Naive thymus-derived CD8-positive, alpha-beta T cell (primary cell): ENCODE measurements at regions not wholly inside any gene's neighbourhood (a gene's known extent, or its start where the extent isn't known, plus 50 kb on each side); places are given as distances from the start of the nearest gene placed in this dataset.

ENCODE experiments used
- ATAC-seq, 2 donors: fragments of 150-1000 bp; cut with Tn5 transposase in 1 of 2; sonication (Bioruptor Pico), chemical (Tn5 transposase) in 1 of 2; 1 replicate in 1 of 2; 2 replicates in 1 of 2; pipeline ENCODE4 v1.10.0; 2021; ENCODE audit warnings: mild to moderate bottlenecking in 2 of 2, moderate library complexity in 2 of 2
- POLR2A ChIA-PET: fragments of 350-600 bp; sonication (Branson Sonifier 250); formaldehyde crosslinking; loops from one replicate; lab custom pipeline; 2021; ENCODE audit warnings: antibody characterized with exemption; lab: Charles Lee
- DNase-seq, 10 donors: peaks; one replicate each; pipeline versions ENCODE4 v3.0.0 to v3.0.0-alpha.2; 2020 to 2022
- H3K27ac Mint-ChIP-seq, 10 donors: one replicate each; pipeline ENCODE4 v1.8.0; 2020 to 2022; ENCODE audit warnings: mild to moderate bottlenecking in 10 of 10, mixed read lengths in 10 of 10, moderate library complexity in 4 of 10, inconsistent platforms in 1 of 10
- H3K27me3 Mint-ChIP-seq, 5 donors: one replicate each; pipeline ENCODE4 v1.8.0; 2021 to 2022; ENCODE audit warnings: mixed read lengths in 5 of 5
- H3K36me3 Mint-ChIP-seq, 3 donors: one replicate each; pipeline ENCODE4 v1.8.0; 2020 to 2022; ENCODE audit warnings: mixed read lengths in 3 of 3, mild to moderate bottlenecking in 2 of 3, inconsistent platforms in 1 of 3
- H3K4me1 Mint-ChIP-seq, 4 donors: one replicate each; pipeline ENCODE4 v1.8.0; 2021 to 2022; ENCODE audit warnings: mixed read lengths in 4 of 4
- H3K4me3 Mint-ChIP-seq, 10 donors: one replicate each; pipeline ENCODE4 v1.8.0; 2020 to 2022; ENCODE audit warnings: mild to moderate bottlenecking in 10 of 10, mixed read lengths in 10 of 10, moderate library complexity in 6 of 10, inconsistent platforms in 1 of 10
- H3K9me3 Mint-ChIP-seq, 9 donors: one replicate each; pipeline ENCODE4 v1.8.0; 2020 to 2022; ENCODE audit warnings: mixed read lengths in 9 of 9, mild to moderate bottlenecking in 3 of 9, inconsistent platforms in 1 of 9, moderate library complexity in 1 of 9

DNA sequence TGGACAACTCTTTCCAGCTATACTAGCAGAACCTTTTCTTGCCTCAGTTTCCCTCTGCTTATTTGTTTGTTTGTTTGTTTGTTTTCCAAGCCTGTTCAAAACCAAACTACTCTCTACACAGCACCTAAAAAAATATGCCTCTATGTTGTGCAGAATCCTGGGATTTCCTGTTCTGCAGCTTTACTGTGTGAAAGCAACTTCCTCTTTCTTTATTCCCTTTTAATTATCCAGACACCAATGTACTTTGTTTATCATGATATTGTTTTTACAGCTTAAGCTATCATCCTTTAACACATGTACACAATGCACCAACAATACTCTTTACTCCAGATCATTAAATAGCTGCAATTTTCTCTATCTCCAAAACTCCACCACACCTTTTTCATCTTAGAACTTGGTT, 259.5 kb downstream of the EPHA4 start:
- Mint-ChIP-seq H3K4me3 (no peak overlapping the region), H3K27ac (no peak overlapping the region), H3K9me3 (peaks cover 0 to 2% (median 0%) of the 10 kb centered on the region in 9 donors), H3K4me1 (peaks cover 0 to 3% (median 1%) of the 10 kb centered on the region in 4 donors), H3K27me3 (peaks cover 0 to 2% (median 0%) of the 10 kb centered on the region in 5 donors), H3K36me3 (no peaks in the 10 kb centered on the region)
- ATAC-seq: no peak
- POLR2A ChIA-PET: no interaction called here
- DNase-seq: no peak

DNA sequence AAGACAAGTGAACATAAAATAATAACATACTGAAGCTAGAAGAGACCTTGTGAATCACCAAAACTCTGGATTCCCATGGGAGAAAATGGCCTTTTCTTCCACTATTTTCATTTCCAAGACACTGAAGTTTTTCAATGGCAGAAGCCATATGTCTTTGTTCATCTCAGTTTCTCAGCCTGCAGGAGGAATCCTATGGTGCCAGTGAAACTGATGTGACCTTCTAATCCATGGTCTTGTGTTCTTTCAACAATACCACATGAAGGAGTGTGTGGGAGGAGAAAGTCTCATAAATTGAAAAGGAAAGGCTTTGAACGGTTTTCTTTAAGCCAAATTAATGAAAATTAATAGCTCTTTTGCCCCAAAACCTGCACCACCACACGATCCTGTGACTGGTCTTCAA, 257.3 kb downstream of the EPHA4 start:
- Mint-ChIP-seq H3K4me3 (no peak overlapping the region), H3K27ac (no peak overlapping the region), H3K27me3 (peaks cover 0 to 9% (median 3%) of the 10 kb centered on the region in 5 donors), H3K36me3 (no peaks in the 10 kb centered on the region), H3K4me1 (peaks cover 0 to 3% (median 1%) of the 10 kb centered on the region in 4 donors), H3K9me3 (peaks cover 0 to 2% (median 0%) of the 10 kb centered on the region in 9 donors)
- DNase-seq: no peak
- POLR2A ChIA-PET: no interaction called here
- no peak for ATAC-seq

- Mint-ChIP-seq H3K36me3 (no peaks in the 10 kb centered on the region), H3K27ac (no peak overlapping the region), H3K9me3 (peaks cover 0 to 1% (median 0%) of the 10 kb centered on the region in 9 donors), H3K4me1 (no peaks in the 10 kb centered on the region), H3K4me3 (no peak overlapping the region), H3K27me3 (peaks cover 0 to 9% (median 3%) of the 10 kb centered on the region in 5 donors)
- POLR2A ChIA-PET: no interaction called here
- ATAC-seq (no peak), DNase-seq (no peak)
Measured at GRCh38 chr2:221318376-221319130, 253.6 kb downstream of the EPHA4 start.

GRCh38 chr2:221322741-221323140, 249.4 kb downstream of the EPHA4 start:
- Mint-ChIP-seq H3K27me3 (peaks cover 0 to 9% (median 3%) of the 10 kb centered on the region in 5 donors), H3K4me3 (no peak overlapping the region), H3K4me1 (no peaks in the 10 kb centered on the region), H3K9me3 (peaks cover 0 to 3% (median 0%) of the 10 kb centered on the region in 9 donors), H3K36me3 (no peaks in the 10 kb centered on the region), H3K27ac (no peak overlapping the region)
- ATAC-seq (no peak), DNase-seq (no peak)
- POLR2A ChIA-PET: no interaction called here

DNA sequence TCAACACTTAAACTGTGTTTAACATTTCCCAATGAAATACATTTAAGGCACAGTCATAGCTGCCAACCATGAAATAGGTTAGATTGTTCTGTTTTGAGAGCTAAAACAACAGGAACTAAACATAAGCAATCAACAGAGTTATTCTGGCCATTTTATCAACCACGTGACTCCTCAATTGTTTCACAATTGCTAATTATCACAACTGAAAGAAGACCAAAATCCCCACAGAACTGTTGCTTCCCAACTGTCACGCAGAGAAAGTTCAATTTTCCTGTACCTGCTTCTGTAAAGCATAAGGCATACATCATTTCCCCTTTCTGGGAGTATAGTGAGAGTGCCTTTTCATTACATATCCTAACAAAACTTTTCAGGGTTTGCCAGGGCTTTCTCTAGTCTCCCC, 248.6 kb downstream of the EPHA4 start:
- Mint-ChIP-seq H3K4me3 (no peak overlapping the region), H3K9me3 (peaks cover 0 to 4% (median 0%) of the 10 kb centered on the region in 9 donors), H3K4me1 (no peaks in the 10 kb centered on the region), H3K36me3 (no peaks in the 10 kb centered on the region), H3K27me3 (peaks cover 0 to 9% (median 2%) of the 10 kb centered on the region in 5 donors), H3K27ac (no peak overlapping the region)
- DNase-seq (no peak), ATAC-seq (no peak)
- POLR2A ChIA-PET: no interaction called here

GRCh38 chr2:221330436-221330835, 241.7 kb downstream of the EPHA4 start:
- H3K36me3 Mint-ChIP-seq: no peaks in the 10 kb centered on the region
- peaks cover 0 to 6% (median 2%) of the 10 kb centered on the region in 5 donors for H3K27me3 Mint-ChIP-seq
- POLR2A ChIA-PET: no interaction called here
- ATAC-seq (no peak), DNase-seq (no peak)
- H3K9me3 Mint-ChIP-seq: peaks cover 0 to 12% (median 2%) of the 10 kb centered on the region in 9 donors
- H3K4me3 Mint-ChIP-seq: no peak overlapping the region
- no peaks in the 10 kb centered on the region for H3K4me1 Mint-ChIP-seq
- H3K27ac Mint-ChIP-seq: no peak overlapping the region

GRCh38 chr2:221334481-221335218, 237.5 kb downstream of the EPHA4 start:
- Mint-ChIP-seq H3K4me3 (no peak overlapping the region), H3K36me3 (no peaks in the 10 kb centered on the region), H3K27ac (no peak overlapping the region), H3K9me3 (peaks cover 0 to 12% (median 1%) of the 10 kb centered on the region in 9 donors), H3K4me1 (no peaks in the 10 kb centered on the region), H3K27me3 (peaks cover 0 to 4% (median 1%) of the 10 kb centered on the region in 5 donors)
- DNase-seq: no peak
- POLR2A ChIA-PET: no interaction called here
- no peak for ATAC-seq

- POLR2A ChIA-PET: no interaction called here
- Mint-ChIP-seq H3K36me3 (no peaks in the 10 kb centered on the region), H3K27me3 (peaks cover 0 to 8% (median 1%) of the 10 kb centered on the region in 5 donors), H3K9me3 (peaks cover 0 to 12% (median 1%) of the 10 kb centered on the region in 9 donors), H3K4me1 (no peaks in the 10 kb centered on the region), H3K4me3 (no peak overlapping the region), H3K27ac (no peak overlapping the region)
- ATAC-seq: no peak
- DNase-seq: no peak
Measured at GRCh38 chr2:221335219-221335752, 236.8 kb downstream of the EPHA4 start.

DNA sequence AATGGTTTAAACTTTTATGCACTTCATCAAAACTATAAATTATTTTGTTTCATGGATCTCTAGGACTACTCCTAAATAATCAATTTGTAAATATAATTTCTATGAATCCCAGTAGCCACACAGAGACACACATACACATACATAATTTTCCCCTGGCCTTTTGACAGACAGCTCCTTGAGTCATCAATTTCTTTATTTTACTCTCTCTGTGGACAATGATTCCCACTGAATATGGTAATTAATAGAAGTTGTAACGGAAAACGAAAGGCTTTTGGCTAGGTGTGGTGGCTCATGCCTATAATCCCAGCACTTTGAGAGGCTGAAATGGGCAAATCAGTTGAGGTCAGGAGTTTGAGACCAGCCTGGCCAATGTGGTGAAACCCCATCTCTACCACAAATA, 235.1 kb downstream of the EPHA4 start:
- Mint-ChIP-seq H3K36me3 (no peaks in the 10 kb centered on the region), H3K27me3 (peaks cover 0 to 14% (median 1%) of the 10 kb centered on the region in 5 donors), H3K9me3 (peaks cover 0 to 7% (median 0%) of the 10 kb centered on the region in 9 donors), H3K4me3 (no peak overlapping the region), H3K27ac (no peak overlapping the region), H3K4me1 (no peaks in the 10 kb centered on the region)
- DNase-seq (no peak), ATAC-seq (no peak)
- POLR2A ChIA-PET: no interaction called here

DNA sequence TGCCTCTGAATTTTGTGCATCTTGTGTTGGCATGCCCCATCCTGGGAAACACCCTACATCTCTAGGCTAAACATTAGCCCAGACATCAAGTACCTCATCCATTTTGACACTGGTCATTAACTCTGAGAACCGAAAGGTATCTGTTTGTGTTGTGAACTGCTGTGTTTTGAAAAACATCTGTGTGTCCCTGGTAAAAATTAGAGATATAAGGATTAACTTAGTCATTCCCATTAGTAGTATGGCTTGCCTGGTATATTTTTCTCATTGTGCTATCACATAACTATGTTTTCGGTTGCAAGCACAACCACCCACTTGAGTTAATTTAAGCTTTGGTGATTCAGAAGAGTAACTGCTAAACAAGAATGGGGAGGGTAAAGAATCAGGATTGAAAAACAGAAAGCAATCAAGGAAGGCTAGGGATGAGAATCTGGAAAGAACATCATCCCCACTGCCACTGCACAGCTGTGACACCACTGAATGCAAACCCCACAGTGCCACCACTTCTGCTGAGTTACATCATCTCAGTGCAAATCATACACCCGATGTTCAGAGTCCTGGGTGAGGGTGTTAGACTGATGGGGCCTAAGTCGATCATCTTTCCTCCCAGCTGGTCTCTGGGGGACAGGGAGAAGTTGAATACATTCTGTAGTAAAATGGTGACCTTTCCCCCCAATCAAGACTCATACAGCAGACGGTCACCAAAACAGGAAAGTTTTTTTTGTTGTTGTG, 234.0 kb downstream of the EPHA4 start:
- Mint-ChIP-seq H3K9me3 (peaks cover 0 to 1% (median 0%) of the 10 kb centered on the region in 9 donors), H3K4me1 (no peaks in the 10 kb centered on the region), H3K4me3 (no peak overlapping the region), H3K27me3 (peaks cover 0 to 14% (median 1%) of the 10 kb centered on the region in 5 donors), H3K27ac (no peak overlapping the region), H3K36me3 (no peaks in the 10 kb centered on the region)
- DNase-seq: no peak
- no peak for ATAC-seq
- POLR2A ChIA-PET: no interaction called here

DNA sequence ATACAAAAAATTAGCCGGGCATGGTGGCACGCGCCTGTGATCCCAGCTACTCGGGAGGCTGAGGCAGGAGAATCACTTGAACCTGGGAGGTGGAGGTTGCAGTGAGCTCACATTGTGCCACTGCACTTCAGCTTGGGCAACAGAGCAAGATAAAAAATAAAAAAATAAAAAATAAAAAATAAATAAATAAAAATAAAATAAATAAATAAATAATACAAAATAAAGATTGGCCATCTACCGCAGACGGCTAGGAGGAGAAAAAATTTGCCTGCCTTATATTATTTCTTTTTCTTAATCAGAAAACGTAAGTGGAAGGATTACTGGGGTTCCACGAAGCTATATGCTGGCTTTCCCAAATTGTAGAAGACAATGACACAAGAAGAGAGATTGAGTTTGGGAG, 229.7 kb downstream of the EPHA4 start:
- Mint-ChIP-seq H3K27ac (no peak overlapping the region), H3K27me3 (peaks cover 0 to 11% (median 2%) of the 10 kb centered on the region in 5 donors), H3K4me3 (no peak overlapping the region), H3K9me3 (peaks cover 0 to 2% (median 0%) of the 10 kb centered on the region in 9 donors), H3K36me3 (no peaks in the 10 kb centered on the region), H3K4me1 (no peaks in the 10 kb centered on the region)
- DNase-seq (no peak), ATAC-seq (no peak)
- POLR2A ChIA-PET: no interaction called here

DNA sequence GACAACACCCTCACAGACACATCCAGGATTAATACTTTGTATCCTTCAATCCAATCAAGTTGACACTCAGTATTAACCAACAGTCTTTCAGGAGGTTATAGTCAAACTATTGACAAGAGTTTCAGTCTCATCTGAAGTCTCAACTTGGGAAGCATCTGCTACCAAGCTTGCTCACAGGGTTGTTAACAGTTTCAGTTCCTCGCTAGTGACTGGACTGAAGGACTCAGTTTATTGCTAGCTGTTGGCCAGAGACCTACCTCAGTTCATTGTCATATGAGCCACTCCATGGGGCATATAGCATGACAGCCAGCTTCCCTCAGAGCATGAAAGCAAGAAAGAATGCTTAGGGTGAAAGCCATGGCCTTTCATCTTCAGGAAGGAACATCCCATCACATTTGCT, 228.6 kb downstream of the EPHA4 start:
- no peak for DNase-seq
- Mint-ChIP-seq H3K27me3 (peaks cover 0 to 11% (median 2%) of the 10 kb centered on the region in 5 donors), H3K27ac (no peak overlapping the region), H3K4me3 (no peak overlapping the region), H3K4me1 (no peaks in the 10 kb centered on the region), H3K36me3 (no peaks in the 10 kb centered on the region), H3K9me3 (peaks cover 0 to 2% (median 0%) of the 10 kb centered on the region in 9 donors)
- POLR2A ChIA-PET: no interaction called here
- no peak for ATAC-seq
